ENCODE measurements at regions not wholly inside any gene's neighbourhood (a gene's known extent, or its start where the extent isn't known, plus 50 kb on each side); places are given as distances from the start of the nearest gene placed in this dataset.

DNA sequence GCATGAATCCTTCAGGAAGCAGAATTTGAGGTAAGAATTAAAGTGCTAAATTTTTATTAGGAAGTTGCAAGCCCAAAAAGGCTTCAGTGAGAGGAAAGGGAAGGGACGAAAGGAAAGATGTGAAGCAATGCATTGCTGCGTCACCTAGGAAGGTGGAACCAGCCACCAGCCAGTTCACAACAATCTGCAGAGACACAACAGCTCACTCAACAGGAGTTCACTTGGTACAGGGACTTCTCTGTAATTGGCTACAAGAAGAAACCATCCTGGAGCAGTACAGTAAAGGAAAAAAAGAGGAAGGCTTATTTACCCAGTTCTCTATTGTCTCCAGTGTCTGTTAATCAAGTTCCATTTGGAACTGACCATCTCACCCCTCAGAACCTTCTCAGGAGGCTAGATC is 157.6 kb downstream of the HNRNPD start:
- TF ChIP-seq, protein P1, sequence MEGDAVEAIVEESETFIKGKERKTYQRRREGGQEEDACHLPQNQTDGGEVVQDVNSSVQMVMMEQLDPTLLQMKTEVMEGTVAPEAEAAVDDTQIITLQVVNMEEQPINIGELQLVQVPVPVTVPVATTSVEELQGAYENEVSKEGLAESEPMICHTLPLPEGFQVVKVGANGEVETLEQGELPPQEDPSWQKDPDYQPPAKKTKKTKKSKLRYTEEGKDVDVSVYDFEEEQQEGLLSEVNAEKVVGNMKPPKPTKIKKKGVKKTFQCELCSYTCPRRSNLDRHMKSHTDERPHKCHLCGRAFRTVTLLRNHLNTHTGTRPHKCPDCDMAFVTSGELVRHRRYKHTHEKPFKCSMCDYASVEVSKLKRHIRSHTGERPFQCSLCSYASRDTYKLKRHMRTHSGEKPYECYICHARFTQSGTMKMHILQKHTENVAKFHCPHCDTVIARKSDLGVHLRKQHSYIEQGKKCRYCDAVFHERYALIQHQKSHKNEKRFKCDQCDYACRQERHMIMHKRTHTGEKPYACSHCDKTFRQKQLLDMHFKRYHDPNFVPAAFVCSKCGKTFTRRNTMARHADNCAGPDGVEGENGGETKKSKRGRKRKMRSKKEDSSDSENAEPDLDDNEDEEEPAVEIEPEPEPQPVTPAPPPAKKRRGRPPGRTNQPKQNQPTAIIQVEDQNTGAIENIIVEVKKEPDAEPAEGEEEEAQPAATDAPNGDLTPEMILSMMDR (IDR thresholded peaks at IDR 0.05): no peak
- TF ChIP-seq EZH2phosphoT487 (IDR thresholded peaks at IDR 0.05) (no peak), EZH2 (IDR thresholded peaks at IDR 0.05) (no peak)

Measured in neural progenitor cell (in vitro differentiated cells).